Stimulated activated CD4-positive, alpha-beta T cell treated with anti-CD3 and anti-CD28 coated beads, TNF-alpha, amount 100 ng/mL, for 48 hours (primary cell): ENCODE measurements at regions not wholly inside any gene's neighbourhood (a gene's known extent, or its start where the extent isn't known, plus 50 kb on each side); places are given as distances from the start of the nearest gene placed in this dataset.

Experiments used
- DNase-seq, 3 donors: peaks; one replicate each; pipeline ENCODE4 v3.0.0-alpha.2; 2020; ENCODE audit warnings: low read depth in 3 of 3

GRCh38 chr5:74061292-74061691 is 435.3 kb downstream of the ARHGEF28 start:
- DNase-seq: no peak

DNA sequence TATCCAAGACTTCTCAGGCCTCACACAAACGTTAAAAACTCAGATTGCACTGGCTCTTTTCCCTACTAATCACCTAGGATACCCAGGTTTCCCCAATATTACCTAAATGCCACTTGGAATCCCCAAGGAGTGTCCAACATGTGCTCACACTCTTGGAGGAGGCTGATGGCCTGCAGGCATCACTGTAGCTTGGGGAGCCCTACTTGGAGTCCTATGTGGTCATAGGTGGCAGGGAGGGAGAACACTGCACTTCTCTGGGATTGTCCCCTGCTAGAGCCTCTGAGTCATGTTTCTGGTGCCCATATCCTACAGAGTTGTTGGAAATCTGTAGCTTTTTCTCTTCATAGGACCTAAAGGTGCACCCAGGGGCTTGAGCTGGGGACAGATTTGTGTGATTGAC is 433.7 kb downstream of the ARHGEF28 start:
- no peak for DNase-seq

GRCh38 chr5:74056789-74057164 is 430.8 kb downstream of the ARHGEF28 start:
- DNase-seq: no peak

- DNase-seq: no peak
Measured at GRCh38 chr5:74056107-74056788, 430.3 kb downstream of the ARHGEF28 start.

DNA sequence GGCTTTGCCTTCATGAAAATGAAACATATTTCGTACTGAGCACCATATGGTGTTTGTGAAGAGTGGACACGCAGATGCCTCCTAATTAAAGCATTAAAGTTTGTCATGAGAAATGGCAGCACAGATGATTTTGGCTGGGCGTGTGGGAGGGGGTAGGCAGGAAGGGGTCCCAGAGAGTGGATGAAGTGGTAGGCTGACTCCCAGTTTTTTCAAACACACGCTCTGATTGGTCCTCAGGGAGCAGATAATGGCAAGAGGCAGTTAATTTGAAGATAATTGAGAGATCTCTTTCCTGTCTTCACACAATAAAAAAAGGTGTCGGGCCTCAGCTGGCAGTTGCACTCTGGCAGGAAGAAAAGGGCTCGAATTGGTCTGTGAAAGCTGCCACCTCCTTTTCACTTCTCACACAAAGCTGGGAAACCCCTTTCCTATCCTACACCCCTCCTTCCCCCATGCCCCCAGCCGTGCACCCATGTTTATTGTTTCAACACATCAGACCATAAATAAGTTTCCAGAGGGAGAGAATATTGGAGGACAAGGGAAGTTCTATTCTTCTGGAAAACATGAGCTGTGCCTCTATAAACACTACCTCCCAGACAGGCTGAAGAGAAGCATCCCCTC is 429.6 kb downstream of the ARHGEF28 start:
- no peak for DNase-seq

DNA sequence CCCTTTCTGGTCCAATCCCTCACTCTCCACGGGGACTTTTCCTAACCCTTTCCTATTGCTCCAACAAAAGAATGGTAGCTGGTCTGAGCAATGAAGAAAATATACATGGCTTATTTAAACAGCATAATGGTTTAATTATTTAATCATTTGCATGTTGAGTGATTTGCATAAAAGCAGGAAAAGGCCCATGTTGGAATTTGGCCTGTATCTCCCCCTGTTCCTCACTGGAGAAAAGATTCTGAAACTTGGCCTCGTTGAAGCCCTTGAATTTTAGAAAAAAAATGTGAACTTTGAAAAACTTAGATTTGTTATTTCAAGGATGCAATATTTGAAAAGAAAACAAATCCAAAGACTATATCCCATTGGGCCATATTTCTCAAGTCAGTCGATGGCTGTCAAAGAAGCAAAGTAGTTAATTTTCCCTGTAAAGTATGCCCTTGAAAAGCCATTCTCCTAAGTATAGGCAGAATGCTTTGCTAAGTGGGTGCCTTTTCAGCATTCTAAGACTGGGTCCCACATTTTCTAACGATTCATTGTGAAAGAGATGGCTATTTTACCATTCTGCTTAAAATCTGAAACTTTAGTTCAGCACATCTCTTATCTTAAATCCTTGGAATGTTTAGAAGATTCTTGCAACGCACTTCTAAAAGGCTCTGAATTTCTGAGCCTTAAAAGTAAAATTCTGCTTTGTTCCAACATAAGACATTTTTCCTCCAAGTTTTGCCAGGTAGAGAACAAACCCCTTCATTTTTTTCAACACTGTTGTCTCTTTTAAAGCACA is 428.8 kb downstream of the ARHGEF28 start:
- no peak for DNase-seq

GRCh38 chr5:74054139-74054538 is 428.1 kb downstream of the ARHGEF28 start:
- no peak for DNase-seq

- DNase-seq: no peak
Measured at GRCh38 chr5:74052441-74053221, 426.6 kb downstream of the ARHGEF28 start.

- no peak for DNase-seq
Measured at GRCh38 chr5:74051076-74051475, 425.1 kb downstream of the ARHGEF28 start.

- DNase-seq: no peak
Measured at GRCh38 chr5:74044936-74045335, 418.9 kb downstream of the ARHGEF28 start.

DNA sequence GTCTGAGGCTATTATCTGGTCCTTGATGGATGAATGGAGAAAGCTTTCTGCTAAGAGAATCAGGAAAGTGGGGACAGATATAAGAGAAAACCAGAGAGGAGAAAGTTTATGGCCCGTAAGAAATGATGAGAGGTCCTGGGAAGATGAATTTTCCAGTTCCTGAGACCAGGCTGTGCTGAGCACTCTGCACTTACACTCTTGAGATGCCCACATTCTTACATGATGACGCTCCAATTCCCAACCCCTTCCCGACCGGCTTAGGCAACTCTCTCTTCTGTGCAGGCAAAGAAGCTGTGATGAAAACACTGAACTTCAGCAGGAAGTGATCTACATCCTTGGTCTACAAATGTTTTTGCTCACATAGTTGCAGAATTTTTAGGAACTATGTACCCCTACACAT is 417.0 kb downstream of the ARHGEF28 start:
- DNase-seq: no peak

GRCh38 chr5:74042559-74042958 is 416.6 kb downstream of the ARHGEF28 start:
- DNase-seq: no peak

- no peak for DNase-seq
Measured at GRCh38 chr5:74041913-74042312, 415.9 kb downstream of the ARHGEF28 start.

GRCh38 chr5:74040811-74041491 is 415.0 kb downstream of the ARHGEF28 start:
- no peak for DNase-seq

- no peak for DNase-seq
Measured at GRCh38 chr5:74040065-74040551, 414.1 kb downstream of the ARHGEF28 start.

DNA sequence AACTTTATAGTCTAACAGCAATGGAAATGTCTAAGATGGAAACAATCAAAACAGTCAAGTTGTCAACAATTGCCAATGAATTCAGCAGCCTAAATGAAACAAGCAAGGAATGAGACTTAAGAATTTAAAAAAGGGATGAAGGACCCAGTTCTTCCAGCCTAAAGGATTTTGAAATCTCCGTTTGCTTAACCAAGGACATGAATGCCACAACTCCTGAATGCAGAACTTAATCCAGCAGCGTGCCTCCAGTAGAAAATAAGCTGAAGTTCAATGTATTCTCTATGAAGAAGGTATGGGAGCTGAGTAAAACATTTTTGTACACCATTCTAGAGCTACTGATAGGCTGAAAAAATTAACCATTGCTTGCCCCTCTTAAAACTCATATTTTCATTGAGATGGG is 411.3 kb downstream of the ARHGEF28 start:
- DNase-seq: no peak

GRCh38 chr5:74035521-74035937 is 409.5 kb downstream of the ARHGEF28 start:
- no peak for DNase-seq

DNA sequence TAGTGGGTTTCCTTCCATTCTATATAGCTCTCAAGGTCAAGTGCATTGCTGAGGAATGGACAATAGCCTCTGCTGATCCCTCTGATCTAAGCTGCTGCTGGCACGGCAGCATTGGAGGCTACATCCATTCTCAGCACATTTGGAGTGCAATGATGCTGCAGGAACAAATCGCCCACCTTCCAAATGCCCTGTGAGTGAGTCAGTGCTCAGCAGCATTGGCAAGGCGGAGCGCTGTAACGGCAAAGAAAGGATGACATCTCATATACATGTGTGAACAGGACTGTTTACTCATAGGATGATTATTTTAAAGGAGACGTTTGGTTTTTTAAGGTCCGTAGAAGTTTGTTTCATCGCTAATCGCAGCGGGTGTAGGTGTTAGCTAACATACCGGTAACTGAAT is 408.7 kb downstream of the ARHGEF28 start:
- no peak for DNase-seq

- no peak for DNase-seq
Measured at GRCh38 chr5:74032617-74033016, 406.6 kb downstream of the ARHGEF28 start.

- no peak for DNase-seq
Measured at GRCh38 chr5:74031536-74031935, 405.5 kb downstream of the ARHGEF28 start.

- no peak for DNase-seq
Measured at GRCh38 chr5:74030821-74031220, 404.8 kb downstream of the ARHGEF28 start.
